HG02852 (cell line): ENCODE measurements at regions not wholly inside any gene's neighbourhood (a gene's known extent, or its start where the extent isn't known, plus 50 kb on each side); places are given as distances from the start of the nearest gene placed in this dataset.

ENCODE experiments used
- ATAC-seq: cut with Tn5 transposase; IDR thresholded peaks from one replicate; pipeline ENCODE4 v1.9.1; 2021; ENCODE audit warnings: mild to moderate bottlenecking, moderate library complexity; ENCODE audit not compliant: unreplicated experiment

GRCh38 chr17:33750943-33751701 lies 458.0 kb upstream of the ASIC2 start:
- ATAC-seq = no peak

- no peak for ATAC-seq
Observed at GRCh38 chr17:33751702-33752065, 458.6 kb upstream of the ASIC2 start.

- no peak for ATAC-seq
Observed at GRCh38 chr17:33753452-33753851, 460.4 kb upstream of the ASIC2 start.

GRCh38 chr17:33756021-33756420 lies 462.9 kb upstream of the ASIC2 start:
- no peak for ATAC-seq

GRCh38 chr17:33765871-33766270 lies 472.8 kb upstream of the ASIC2 start:
- no peak for ATAC-seq

GRCh38 chr17:33766721-33767120 lies 473.6 kb upstream of the ASIC2 start:
- ATAC-seq = no peak

- no peak for ATAC-seq
Observed at GRCh38 chr17:33769066-33769465, 476.0 kb upstream of the ASIC2 start.

- ATAC-seq = no peak
Observed at GRCh38 chr17:33776304-33776703, 478.8 kb upstream of the CCL2 start.

GRCh38 chr17:33776903-33777302 lies 478.2 kb upstream of the CCL2 start:
- no peak for ATAC-seq

- no peak for ATAC-seq
Observed at GRCh38 chr17:33777674-33778073, 477.4 kb upstream of the CCL2 start.

- ATAC-seq = no peak
Observed at GRCh38 chr17:33778505-33779233, 476.4 kb upstream of the CCL2 start.

- no peak for ATAC-seq
Observed at GRCh38 chr17:33779234-33779591, 475.9 kb upstream of the CCL2 start.

GRCh38 chr17:33785281-33785680 lies 469.8 kb upstream of the CCL2 start:
- no peak for ATAC-seq

- ATAC-seq = no peak
Observed at GRCh38 chr17:33786478-33786877, 468.6 kb upstream of the CCL2 start.

GRCh38 chr17:33789658-33790057 lies 465.4 kb upstream of the CCL2 start:
- no peak for ATAC-seq

- no peak for ATAC-seq
Observed at GRCh38 chr17:33797181-33797580, 457.9 kb upstream of the CCL2 start.

- ATAC-seq = no peak
Observed at GRCh38 chr17:33798308-33798707, 456.8 kb upstream of the CCL2 start.

- ATAC-seq = no peak
Observed at GRCh38 chr17:33802349-33803198, 452.5 kb upstream of the CCL2 start.

- ATAC-seq = no peak
Observed at GRCh38 chr17:33803199-33803685, 451.8 kb upstream of the CCL2 start.

GRCh38 chr17:33803686-33804085 lies 451.4 kb upstream of the CCL2 start:
- ATAC-seq = no peak

GRCh38 chr17:33804401-33804800 lies 450.7 kb upstream of the CCL2 start:
- no peak for ATAC-seq

- no peak for ATAC-seq
Observed at GRCh38 chr17:33806631-33807030, 448.5 kb upstream of the CCL2 start.
